ENCODE measurements at regions not wholly inside any gene's neighbourhood (a gene's known extent, or its start where the extent isn't known, plus 50 kb on each side); places are given as distances from the start of the nearest gene placed in this dataset.

DNA sequence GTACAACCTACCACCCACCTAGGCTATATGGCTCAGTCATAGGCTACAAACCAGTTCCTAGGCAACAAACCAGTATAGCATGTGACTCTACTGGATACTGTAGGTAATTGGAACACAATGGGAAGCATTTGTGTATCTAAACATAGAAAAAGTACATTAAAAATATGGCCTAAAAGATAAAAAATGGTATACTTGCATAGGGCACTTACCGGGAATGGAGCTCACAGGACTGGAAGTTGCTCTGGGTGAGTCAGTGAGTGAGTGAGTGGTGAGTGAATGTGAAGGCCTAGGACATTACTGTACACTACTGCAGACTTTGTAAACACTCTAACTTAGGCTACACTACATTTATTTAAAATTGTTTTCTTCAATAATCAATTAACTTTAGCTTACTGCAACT is 139.2 kb upstream of the RBPJ start (continued):
- TF ChIP-seq NRF1 (IDR thresholded peaks at IDR 0.05; ENCODE audit: low read depth, low read length) = no peak

- H3K14ac ChIP-seq (ENCODE audit: insufficient read length) = no peak overlapping the region
- TF ChIP-seq RAD21 (IDR thresholded peaks at IDR 0.05 in 1 of 2, conservative IDR thresholded peaks at IDR 0.05 in 1 of 2; ENCODE audit: low read depth in 2 of 2, low read length in 2 of 2) = no peak
- H3K4me2 ChIP-seq (ENCODE audit: insufficient read depth in 1 of 2, low read depth in 2 of 2, low read length in 2 of 2) = no peak overlapping the region
- H4K20me1 ChIP-seq (replicated peaks in 1 of 2; ENCODE audit: control insufficient read depth in 1 of 2, insufficient read depth in 2 of 2, low read length in 2 of 2) = no peaks in the 10 kb centered on the region
- H3K18ac ChIP-seq (ENCODE audit: extremely low read depth, low read length) = no peak overlapping the region
- ChIA-PET POLR2A (ENCODE audit: partially characterized antibody) (no interaction called here), CTCF (ENCODE audit: partially characterized antibody) (no interaction called here)
- H3K27ac ChIP-seq (ENCODE audit: low read depth, low read length) = no peak overlapping the region
- H2BK20ac ChIP-seq (ENCODE audit: low read length) = no peak overlapping the region
- no peaks in the 10 kb centered on the region for H3K4me1 ChIP-seq (replicated peaks in 1 of 4; ENCODE audit: control insufficient read depth in 3 of 4, insufficient read depth in 4 of 4, low read length in 3 of 4)
- no peak overlapping the region for H2BK12ac ChIP-seq (ENCODE audit: low read depth, low read length)
- no peak overlapping the region for H2AK5ac ChIP-seq (ENCODE audit: low read depth, low read length)
- H4K8ac ChIP-seq (ENCODE audit: extremely low read depth, insufficient read depth, low read length) = no peak overlapping the region
- WGBS, 2 experiments (ENCODE audit: extremely low coverage in 1 of 2, insufficient coverage in 1 of 2, insufficient read length in 1 of 2, insufficient replicate concordance in 2 of 2, low coverage in 1 of 2, low lambda C conversion rate in 2 of 2, missing lambda C conversion rate in 1 of 2) = 90% methylated on average over 5 of the region's 5 CpGs; no CpG with 5 or more reads in 1 of the 2 experiments
- H3K4me3 ChIP-seq (ENCODE audit: extremely low read depth in 1 of 4, insufficient read depth in 2 of 4, low read depth in 3 of 4, low read length in 4 of 4) = no peak overlapping the region
- FAIRE-seq (no peak), DNase-seq (ENCODE audit: low read depth in 1 of 2, low spot score in 2 of 2) (no peak)
- no peak overlapping the region for H2BK120ac ChIP-seq (replicated peaks; ENCODE audit: low read depth, low read length)
- no peak overlapping the region for H4K5ac ChIP-seq (ENCODE audit: insufficient read length, low read depth, low read length)
- H3K4ac ChIP-seq (replicated peaks; ENCODE audit: insufficient read length, low read depth, low read length) = no peak overlapping the region
- H2BK15ac ChIP-seq (ENCODE audit: low read length) = no peak overlapping the region
- H3K79me2 ChIP-seq (ENCODE audit: control insufficient read depth in 1 of 2, insufficient read depth in 2 of 2, low read length in 2 of 2) = no peaks in the 10 kb centered on the region
- H2BK5ac ChIP-seq (ENCODE audit: low read depth, low read length) = no peak overlapping the region
- H3K56ac ChIP-seq (replicated peaks; ENCODE audit: insufficient read length, low read depth, low read length) = no peak overlapping the region
- no peak overlapping the region for H2AFZ ChIP-seq (ENCODE audit: low read length)
- no peak overlapping the region for H3K23ac ChIP-seq (ENCODE audit: insufficient read length)
- H3K27me3 ChIP-seq (replicated peaks in 1 of 4; ENCODE audit: control insufficient read depth in 3 of 4, extremely low read depth in 1 of 4, insufficient read depth in 3 of 4, low read length in 3 of 4) = no peaks in the 10 kb centered on the region
- H4K91ac ChIP-seq (replicated peaks; ENCODE audit: insufficient read length, low read length) = no peak overlapping the region
- no peak overlapping the region for H3K9ac ChIP-seq (replicated peaks in 1 of 4; ENCODE audit: extremely low read depth in 1 of 4, low read depth in 3 of 4, low read length in 3 of 4)
- no peaks in the 10 kb centered on the region for H3K23me2 ChIP-seq (ENCODE audit: low read depth, low read length)
- H3K36me3 ChIP-seq (ENCODE audit: control insufficient read depth in 2 of 4, insufficient read depth in 4 of 4, low read length in 3 of 4) = no peaks in the 10 kb centered on the region
- H3K9me3 ChIP-seq (ENCODE audit: insufficient read depth in 2 of 2, low read depth in 1 of 2, low read length in 1 of 2) = no peaks in the 10 kb centered on the region
- no peaks in the 10 kb centered on the region for H3K79me1 ChIP-seq (ENCODE audit: low read depth, low read length)
These were observed 137.8 kb upstream of the RBPJ start for GRCh38 chr4:26183017-26183416.

All from H1 (cell line).